ENCODE measurements at regions not wholly inside any gene's neighbourhood (a gene's known extent, or its start where the extent isn't known, plus 50 kb on each side); places are given as distances from the start of the nearest gene placed in this dataset.

DNA sequence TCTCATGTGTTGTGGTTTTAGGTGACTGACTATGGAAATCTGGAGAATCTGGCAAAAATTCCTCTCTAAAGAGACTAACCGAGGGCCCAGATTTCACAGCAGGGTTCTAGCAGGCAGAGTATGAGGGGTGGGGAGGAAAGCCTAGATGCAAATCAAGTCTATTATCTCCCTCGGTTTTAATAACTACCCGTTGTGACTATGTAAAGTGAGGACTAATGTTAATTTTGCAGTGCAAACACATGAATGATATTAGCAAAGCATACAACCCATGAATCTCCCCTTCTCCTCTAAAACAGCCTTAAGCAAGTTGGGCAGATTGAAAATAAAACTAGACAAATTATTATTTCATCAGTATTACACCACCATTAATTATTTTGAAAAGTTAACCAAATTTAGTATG lies 131.4 kb downstream of the SLITRK2 start:
- TF ChIP-seq, protein P1, sequence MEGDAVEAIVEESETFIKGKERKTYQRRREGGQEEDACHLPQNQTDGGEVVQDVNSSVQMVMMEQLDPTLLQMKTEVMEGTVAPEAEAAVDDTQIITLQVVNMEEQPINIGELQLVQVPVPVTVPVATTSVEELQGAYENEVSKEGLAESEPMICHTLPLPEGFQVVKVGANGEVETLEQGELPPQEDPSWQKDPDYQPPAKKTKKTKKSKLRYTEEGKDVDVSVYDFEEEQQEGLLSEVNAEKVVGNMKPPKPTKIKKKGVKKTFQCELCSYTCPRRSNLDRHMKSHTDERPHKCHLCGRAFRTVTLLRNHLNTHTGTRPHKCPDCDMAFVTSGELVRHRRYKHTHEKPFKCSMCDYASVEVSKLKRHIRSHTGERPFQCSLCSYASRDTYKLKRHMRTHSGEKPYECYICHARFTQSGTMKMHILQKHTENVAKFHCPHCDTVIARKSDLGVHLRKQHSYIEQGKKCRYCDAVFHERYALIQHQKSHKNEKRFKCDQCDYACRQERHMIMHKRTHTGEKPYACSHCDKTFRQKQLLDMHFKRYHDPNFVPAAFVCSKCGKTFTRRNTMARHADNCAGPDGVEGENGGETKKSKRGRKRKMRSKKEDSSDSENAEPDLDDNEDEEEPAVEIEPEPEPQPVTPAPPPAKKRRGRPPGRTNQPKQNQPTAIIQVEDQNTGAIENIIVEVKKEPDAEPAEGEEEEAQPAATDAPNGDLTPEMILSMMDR (IDR thresholded peaks at IDR 0.05), result no peak
- no peak for TF ChIP-seq POLR2A (IDR thresholded peaks at IDR 0.05)
